Caco-2 (cell line): ENCODE measurements at regions not wholly inside any gene's neighbourhood (a gene's known extent, or its start where the extent isn't known, plus 50 kb on each side); places are given as distances from the start of the nearest gene placed in this dataset.

ENCODE experiments used
- BruUV-seq: library from RNA; stranded (reverse); fragments of 400-500 nt; replicated peaks from 2 replicates; lab custom pipeline; 2021; lab: Mats Ljungman, UMichigan
- CTCF ChIA-PET: fragments of 300-600 bp; sonication (Branson Sonifier 250); formaldehyde crosslinking; loops from one replicate; lab custom pipeline; 2022; ENCODE audit warnings: antibody characterized with exemption; lab: Charles Lee
- POLR2A ChIA-PET: fragments of 300-600 bp; sonication (Branson Sonifier 250); formaldehyde crosslinking; loops from one replicate; lab custom pipeline; 2022; ENCODE audit warnings: antibody characterized with exemption; lab: Charles Lee
- DNase-seq, 2 experiments: peaks; one replicate each; pipeline versions ENCODE4 v3.0.0 to v3.0.0-alpha.2; 2020 to 2022
- H3K27me3 ChIP-seq: replicated peaks from 2 replicates; pipeline ENCODE4 v1.6.0; 2011; ENCODE audit warnings: low read length; ENCODE audit not compliant: control insufficient read depth, insufficient read depth
- H3K36me3 ChIP-seq: 2 replicates; pipeline ENCODE4 v1.5.1; 2011; ENCODE audit warnings: low read length; ENCODE audit not compliant: control insufficient read depth, insufficient read depth
- H3K4me1 ChIP-seq: fragments of 250-450 bp; sonication (Bioruptor Pico); 2 replicates; pipeline ENCODE4 v1.5.1; 2020; ENCODE audit warnings: mild to moderate bottlenecking
- H3K4me3 ChIP-seq: 2 replicates; pipeline ENCODE4 v1.5.1; 2011; ENCODE audit warnings: low read depth, mild to moderate bottlenecking, control low read depth, low read length
- H3K9me3 ChIP-seq: fragments of 250-450 bp; sonication (Bioruptor Pico); 2 replicates; pipeline ENCODE4 v1.5.1; 2020; ENCODE audit warnings: mild to moderate bottlenecking, moderate library complexity
- H3K27ac Mint-ChIP-seq: one replicate; pipeline ENCODE4 v1.8.0; 2022; ENCODE audit warnings: mixed read lengths; ENCODE audit not compliant: unreplicated experiment
- H3K27me3 Mint-ChIP-seq: one replicate; pipeline ENCODE4 v1.8.0; 2022; ENCODE audit warnings: mixed read lengths; ENCODE audit not compliant: insufficient read depth, unreplicated experiment
- H3K36me3 Mint-ChIP-seq: one replicate; pipeline ENCODE4 v1.8.0; 2022; ENCODE audit warnings: mild to moderate bottlenecking, mixed read lengths; ENCODE audit not compliant: insufficient read depth, unreplicated experiment
- H3K4me1 Mint-ChIP-seq: one replicate; pipeline ENCODE4 v1.8.0; 2022; ENCODE audit warnings: low read depth, mixed read lengths; ENCODE audit not compliant: unreplicated experiment
- H3K4me3 Mint-ChIP-seq: one replicate; pipeline ENCODE4 v1.8.0; 2022; ENCODE audit warnings: mild to moderate bottlenecking, moderate library complexity, mixed read lengths; ENCODE audit not compliant: unreplicated experiment
- H3K9me3 Mint-ChIP-seq: one replicate; pipeline ENCODE4 v1.8.0; 2022; ENCODE audit warnings: mixed read lengths; ENCODE audit not compliant: unreplicated experiment
- CTCF ChIP-seq, 2 experiments: fragments of 200-600 bp in 1 of 2; IDR thresholded peaks; 1 replicate in 1 of 2; 2 replicates in 1 of 2; pipeline versions ENCODE4 v1.5.1 to v1.8.0; 2011 to 2022; ENCODE audit warnings: antibody characterized with exemption in 1 of 2, control low read depth in 1 of 2, inconsistent platforms in 1 of 2, low read depth in 1 of 2, low read length in 1 of 2, mild to moderate bottlenecking in 1 of 2, moderate library complexity in 1 of 2; ENCODE audit not compliant: insufficient read depth in 1 of 2, severe bottlenecking in 1 of 2, unreplicated experiment in 1 of 2
- intact Hi-C: fragments of 100-400 bp; cut with micrococcal nuclease; formaldehyde crosslinking; loops from one replicate; pipeline ENCODE4 v1.10.0; 2022; ENCODE audit not compliant: unreplicated experiment

DNA sequence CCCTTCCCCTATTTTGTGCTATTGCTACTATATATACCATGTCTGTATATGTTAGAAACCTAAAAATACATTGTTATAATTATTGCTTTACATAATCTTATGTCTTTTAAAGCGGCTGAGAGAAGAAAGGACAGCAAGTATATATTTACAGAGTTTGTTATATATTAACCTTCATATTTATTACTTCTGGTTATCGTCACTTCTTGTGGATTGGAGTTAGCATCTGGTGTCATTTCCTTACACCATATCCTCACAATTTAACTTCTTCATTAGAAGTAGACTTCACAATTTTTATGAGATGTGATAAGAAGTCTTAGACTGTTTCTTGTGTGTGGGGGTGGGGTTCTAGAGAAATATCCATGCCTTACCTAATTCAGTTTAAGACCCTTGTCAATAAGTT, 123.1 kb downstream of the ATXN3L start:
- intact Hi-C loops = no loop called here
- no peaks in the 10 kb centered on the region for H3K36me3 ChIP-seq
- Mint-ChIP-seq H3K27ac (no peak overlapping the region), H3K4me3 (no peak overlapping the region), H3K4me1 (no peaks in the 10 kb centered on the region), H3K9me3 (no peaks in the 10 kb centered on the region), H3K36me3 (no peaks in the 10 kb centered on the region), H3K27me3 (no peaks in the 10 kb centered on the region)
- H3K4me3 ChIP-seq = no peak overlapping the region
- no peaks in the 10 kb centered on the region for H3K9me3 ChIP-seq
- no peaks in the 10 kb centered on the region for H3K27me3 ChIP-seq
- POLR2A ChIA-PET = no interaction called here
- TF ChIP-seq CTCF (IDR thresholded peaks at IDR 0.05; ENCODE audit: insufficient read depth in 1 of 2, low read depth in 1 of 2, low read length in 1 of 2, severe bottlenecking in 1 of 2, unreplicated experiment in 1 of 2) = no peak
- no peak for DNase-seq
- no TSS peak for BruUV-seq
- CTCF ChIA-PET = no interaction called here
- H3K4me1 ChIP-seq = peaks cover 4% of the 10 kb centered on the region; the same call in 1 of the 2 replicates

GRCh38 chrX:13195340-13195739, 124.5 kb downstream of the ATXN3L start:
- H3K4me1 ChIP-seq = peaks cover 4% of the 10 kb centered on the region; the same call in 1 of the 2 replicates
- Mint-ChIP-seq H3K27ac (no peak overlapping the region), H3K9me3 (no peaks in the 10 kb centered on the region), H3K36me3 (no peaks in the 10 kb centered on the region), H3K27me3 (no peaks in the 10 kb centered on the region), H3K4me3 (no peak overlapping the region), H3K4me1 (no peaks in the 10 kb centered on the region)
- H3K9me3 ChIP-seq = no peaks in the 10 kb centered on the region
- no peaks in the 10 kb centered on the region for H3K27me3 ChIP-seq
- TF ChIP-seq CTCF (IDR thresholded peaks at IDR 0.05; ENCODE audit: insufficient read depth in 1 of 2, low read depth in 1 of 2, low read length in 1 of 2, severe bottlenecking in 1 of 2, unreplicated experiment in 1 of 2) = no peak
- POLR2A ChIA-PET = no interaction called here
- no peaks in the 10 kb centered on the region for H3K36me3 ChIP-seq
- H3K4me3 ChIP-seq = no peak overlapping the region
- BruUV-seq = no TSS peak
- CTCF ChIA-PET = no interaction called here
- no peak for DNase-seq
- intact Hi-C loops = no loop called here

- H3K9me3 ChIP-seq = no peaks in the 10 kb centered on the region
- no peaks in the 10 kb centered on the region for H3K27me3 ChIP-seq
- no peaks in the 10 kb centered on the region for H3K27me3 Mint-ChIP-seq
- H3K9me3 Mint-ChIP-seq = no peaks in the 10 kb centered on the region
- no TSS peak for BruUV-seq
- no peaks in the 10 kb centered on the region for H3K4me1 Mint-ChIP-seq
- no peak overlapping the region for H3K4me3 Mint-ChIP-seq
- H3K27ac Mint-ChIP-seq = no peak overlapping the region
- no peaks in the 10 kb centered on the region for H3K36me3 ChIP-seq
- TF ChIP-seq CTCF (IDR thresholded peaks at IDR 0.05; ENCODE audit: insufficient read depth in 1 of 2, low read depth in 1 of 2, low read length in 1 of 2, severe bottlenecking in 1 of 2, unreplicated experiment in 1 of 2) = no peak
- peaks cover 4% of the 10 kb centered on the region; the same call in 1 of the 2 replicates for H3K4me1 ChIP-seq
- CTCF ChIA-PET = no interaction called here
- no peaks in the 10 kb centered on the region for H3K36me3 Mint-ChIP-seq
- POLR2A ChIA-PET = no interaction called here
- no peak for DNase-seq
- intact Hi-C loops = no loop called here
- H3K4me3 ChIP-seq = no peak overlapping the region
Observed at GRCh38 chrX:13194291-13195103, 125.4 kb downstream of the ATXN3L start.
